Sciatic nerve (tissue), 2 donors: ENCODE measurements at regions not wholly inside any gene's neighbourhood (a gene's known extent, or its start where the extent isn't known, plus 50 kb on each side); places are given as distances from the start of the nearest gene placed in this dataset.
"Not testable (repeated sequence)": the region's sequence is repeated elsewhere in the genome, so short reads cannot be mapped to it uniquely, and the experiment has no call there.

ENCODE experiments used
- ATAC-seq: fragments of 200-7000 bp; cut with Tn5 transposase; one replicate; pipeline ENCODE4 v1.9.1; 2020; ENCODE audit warnings: mild to moderate bottlenecking, moderate library complexity
- DNase-seq: peaks from one replicate; pipeline ENCODE4 v3.0.0-alpha.2; 2020; ENCODE audit warnings: low spot score
- intact Hi-C: fragments of 100-400 bp; cut with DNase I; formaldehyde crosslinking; loops from one replicate; pipeline ENCODE4 v1.14.2; 2022
- donor health status: DM: no; HTN: no; CAD: no.
- donor health status: DM: no; HTN: no; CAD: no.

DNA sequence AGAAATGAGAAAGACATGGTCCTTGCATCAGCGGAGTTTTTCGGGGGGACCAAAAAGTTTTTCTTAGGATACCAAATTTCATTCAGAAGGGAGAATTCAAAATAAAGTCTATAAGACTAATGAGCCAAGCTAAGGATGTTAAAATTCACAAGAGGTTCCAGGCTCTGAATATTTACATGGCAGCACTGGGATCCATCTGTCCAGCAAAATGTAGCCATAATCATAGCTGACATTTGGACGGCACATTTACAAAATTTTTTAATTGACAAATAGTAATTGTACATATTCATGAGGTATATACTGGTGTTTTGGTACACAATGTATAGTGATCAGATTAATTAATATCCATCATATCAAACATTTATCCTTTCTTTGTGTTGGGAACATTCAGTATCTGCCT lies 107.9 kb downstream of the ZNF648 start:
- DNase-seq (no peak), ATAC-seq (no peak)
- intact Hi-C loops: no loop called here

DNA sequence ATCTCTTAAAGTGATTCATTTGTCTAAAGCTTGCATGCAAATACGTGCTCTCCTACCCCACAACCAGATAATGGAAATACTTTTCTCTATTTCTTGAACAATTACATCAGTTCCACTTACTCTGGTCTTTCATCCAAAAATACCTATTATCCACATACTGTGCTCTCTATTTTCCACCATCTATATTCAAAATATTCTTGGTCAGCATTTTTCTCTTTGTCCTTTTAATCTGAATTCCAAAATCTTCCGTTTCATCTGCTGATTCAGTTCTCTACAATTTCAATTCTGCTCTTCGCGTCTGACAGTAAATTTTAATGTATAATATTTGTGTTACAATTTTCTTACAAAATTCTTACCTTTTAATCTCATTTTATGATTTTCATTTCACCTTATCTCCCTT lies 110.3 kb downstream of the ZNF648 start:
- DNase-seq (no peak), ATAC-seq (no peak)
- intact Hi-C loops: no loop called here

DNA sequence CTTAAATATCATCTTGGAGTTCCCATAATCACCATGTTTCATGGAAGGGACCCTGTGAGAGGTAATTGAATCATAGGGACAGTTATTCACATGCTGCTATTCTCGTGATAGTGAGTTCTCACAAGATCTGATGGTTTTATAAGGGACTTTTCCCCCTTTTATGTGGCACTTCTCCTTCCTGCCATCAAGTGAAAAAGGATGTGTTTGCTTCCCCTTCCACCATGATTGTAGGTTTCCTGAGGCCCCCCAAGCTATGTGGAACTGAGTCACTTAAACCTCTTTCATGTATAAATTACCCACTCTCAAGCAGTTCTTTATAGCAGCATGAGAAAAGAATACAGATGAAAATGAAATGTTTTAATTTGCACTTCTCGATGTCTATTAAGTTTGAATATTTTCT lies 112.0 kb downstream of the ZNF648 start:
- intact Hi-C loops: no loop called here
- DNase-seq (no peak), ATAC-seq (no peak)

GRCh38 chr1:181948372-181948771 lies 113.1 kb downstream of the ZNF648 start:
- ATAC-seq: no peak
- no peak for DNase-seq
- intact Hi-C loops: no loop called here

- DNase-seq (no peak), ATAC-seq (no peak)
- intact Hi-C loops: no loop called here
These were observed 114.1 kb downstream of the ZNF648 start for GRCh38 chr1:181947441-181947840.

DNA sequence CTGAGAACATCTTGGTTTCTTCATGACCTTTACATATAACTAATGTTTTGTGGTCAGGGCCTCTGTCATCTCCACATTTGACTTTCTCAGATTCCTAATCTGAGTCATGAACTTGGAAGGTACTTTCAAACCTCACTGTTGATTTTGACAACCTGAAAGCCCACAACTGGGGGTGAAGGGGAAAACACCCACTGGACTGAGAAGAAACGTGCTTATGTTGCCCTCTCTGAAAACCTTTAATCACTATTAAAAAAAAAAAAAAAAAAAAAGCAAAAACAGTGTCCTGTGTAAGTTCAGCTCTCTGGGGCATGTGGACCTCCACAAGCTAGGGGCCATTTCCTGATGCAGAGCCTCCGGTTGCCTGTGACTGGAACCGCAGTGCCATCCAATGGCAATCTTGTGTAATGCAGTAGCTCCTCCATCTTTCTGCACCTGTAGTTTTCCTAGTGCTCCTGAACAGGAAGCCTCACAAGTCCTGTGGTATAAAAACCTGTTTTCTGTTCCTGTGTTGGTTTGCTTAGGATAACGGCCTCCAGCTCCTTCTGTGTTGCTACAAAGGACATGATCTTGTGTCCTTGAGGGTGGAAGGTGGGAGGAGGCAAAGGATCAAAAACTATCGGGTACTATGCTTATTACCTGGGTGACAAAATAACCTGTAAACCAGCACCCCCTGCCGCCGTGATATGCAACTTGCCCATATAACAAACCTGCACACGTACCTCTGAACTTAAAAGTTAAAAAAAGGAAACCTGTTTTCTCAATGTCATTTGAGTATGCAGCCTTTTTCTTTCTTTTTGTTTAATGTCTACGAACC lies 124.5 kb downstream of the ZNF648 start:
- ATAC-seq: peak; percentile 62
- intact Hi-C loops: no loop called here
- no peak for DNase-seq

DNA sequence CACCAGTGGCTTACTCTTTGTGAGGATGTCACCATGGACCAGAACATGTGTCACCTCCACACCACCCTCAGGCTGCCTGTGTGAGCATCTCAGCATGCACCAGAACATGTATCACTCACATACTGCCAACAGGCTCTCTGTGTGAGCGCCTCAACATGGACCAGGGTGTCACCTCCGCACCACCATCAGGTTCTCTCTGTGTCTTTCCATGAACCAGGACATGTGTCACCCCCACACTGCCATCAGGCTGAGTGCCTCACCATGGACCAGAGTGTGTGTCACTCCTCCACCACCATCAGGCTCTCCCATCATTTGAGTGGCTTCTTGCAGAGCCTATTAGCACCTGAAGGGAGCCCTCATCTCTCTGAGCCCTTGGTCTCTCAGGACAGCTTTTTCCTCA lies 125.2 kb downstream of the ZNF648 start:
- DNase-seq (no peak), ATAC-seq (no peak)
- intact Hi-C loops: no loop called here

GRCh38 chr1:181931873-181932272 lies 129.6 kb downstream of the ZNF648 start:
- no peak for ATAC-seq
- intact Hi-C loops: no loop called here
- DNase-seq: no peak

GRCh38 chr1:181930187-181930586 lies 131.3 kb downstream of the ZNF648 start:
- intact Hi-C loops: no loop called here
- DNase-seq (no peak), ATAC-seq (no peak)

- ATAC-seq: no peak
- intact Hi-C loops: no loop called here
- no peak for DNase-seq
These were observed 134.8 kb downstream of the ZNF648 start for GRCh38 chr1:181926697-181927096.

DNA sequence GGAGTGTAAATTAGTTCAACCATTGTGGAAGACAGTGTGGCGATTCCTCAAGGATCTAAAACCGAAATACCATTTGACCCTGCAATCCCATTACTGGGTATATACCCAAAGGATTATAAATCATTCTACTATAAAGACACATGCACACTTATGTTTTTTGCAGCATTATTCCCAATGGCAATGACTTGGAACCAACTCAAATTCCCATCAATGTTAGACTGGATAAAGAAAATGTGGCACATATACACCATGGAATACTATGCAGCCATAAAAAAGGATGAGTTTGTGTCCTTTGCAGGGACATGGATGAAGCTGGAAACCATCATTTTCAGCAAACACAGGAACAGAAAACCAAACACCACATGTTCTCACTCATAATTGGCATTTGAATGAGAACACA lies 137.5 kb downstream of the ZNF648 start:
- ATAC-seq, intact Hi-C loops, DNase-seq: not testable (repeated sequence)

DNA sequence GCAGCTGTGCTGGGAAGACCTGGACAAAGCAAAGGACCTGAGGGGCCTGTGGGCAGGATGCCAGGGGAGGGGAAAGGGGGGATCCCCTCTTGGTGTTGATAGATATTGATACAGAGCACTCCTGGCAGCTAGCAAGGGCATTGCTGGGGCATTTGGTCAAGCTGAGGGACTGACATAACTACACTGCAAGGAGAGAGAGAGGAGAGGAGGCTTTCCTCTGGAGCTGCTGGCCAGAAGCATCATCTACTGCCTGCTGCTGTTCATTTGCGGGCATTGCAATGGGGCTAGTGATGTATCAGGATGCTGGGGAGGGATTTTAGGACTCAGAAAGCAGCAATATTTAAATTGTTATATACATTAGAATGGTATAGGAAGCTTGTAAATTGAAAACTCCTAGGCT lies 142.0 kb downstream of the ZNF648 start:
- intact Hi-C loops: no loop called here
- no peak for DNase-seq
- no peak for ATAC-seq

DNA sequence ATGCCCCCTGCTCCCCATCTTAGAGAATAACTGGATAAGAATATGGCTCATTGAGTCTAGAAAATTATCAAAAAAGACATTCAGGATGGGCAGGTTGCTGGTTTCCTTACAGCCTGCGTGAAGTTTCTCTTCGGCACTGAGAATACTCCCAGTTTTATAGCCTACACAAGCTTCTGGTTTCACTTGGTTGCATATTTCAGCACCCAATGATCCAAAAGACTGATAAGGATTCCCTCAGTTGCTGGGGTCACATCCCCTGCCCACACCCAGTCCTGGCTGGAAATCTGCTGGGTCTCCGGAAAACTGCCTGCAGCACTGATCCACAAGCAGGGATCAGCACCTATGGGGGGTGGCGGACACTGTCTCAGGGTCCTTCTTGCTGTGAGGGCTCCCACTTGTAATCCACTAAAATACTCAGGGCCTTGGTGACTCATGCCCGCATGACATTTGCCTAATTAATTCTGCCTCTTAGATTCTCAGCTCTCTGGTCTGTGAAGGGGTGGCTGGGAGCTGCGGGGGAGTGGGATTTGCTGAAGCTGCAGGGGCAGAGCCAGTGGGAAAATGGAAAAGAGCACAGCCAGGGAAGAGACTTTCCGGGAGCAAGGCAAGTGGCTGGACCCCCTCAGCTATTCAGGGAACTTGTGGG lies 142.5 kb downstream of the ZNF648 start:
- ATAC-seq: no peak
- intact Hi-C loops: no loop called here
- DNase-seq: no peak

DNA sequence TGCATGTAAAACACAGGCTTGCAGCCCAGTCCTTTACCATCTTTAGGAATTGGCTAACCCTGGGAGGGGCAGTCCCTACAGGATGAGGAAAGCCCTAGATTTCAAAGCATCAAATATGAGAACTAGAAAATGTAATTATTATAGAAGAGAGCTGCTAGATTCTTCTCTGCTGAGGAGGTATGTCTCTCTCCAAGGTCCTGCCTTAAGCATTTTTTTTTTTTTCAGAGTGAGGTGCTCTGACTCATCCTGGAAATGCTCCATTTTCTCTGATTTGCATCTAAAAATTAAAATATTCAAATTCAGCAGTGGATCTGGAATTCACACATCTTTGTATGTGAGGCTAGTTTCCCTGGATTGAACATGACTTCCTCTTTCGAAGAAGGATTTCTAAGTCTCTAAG lies 149.8 kb downstream of the ZNF648 start:
- intact Hi-C loops: no loop called here
- ATAC-seq: no peak
- no peak for DNase-seq

GRCh38 chr1:181910905-181911304 lies 150.6 kb downstream of the ZNF648 start:
- no peak for ATAC-seq
- no peak for DNase-seq
- intact Hi-C loops: no loop called here

- ATAC-seq: no peak
- DNase-seq: no peak
- intact Hi-C loops: no loop called here
These were observed 152.5 kb downstream of the ZNF648 start for GRCh38 chr1:181909010-181909409.

GRCh38 chr1:181906631-181907030 lies 154.9 kb downstream of the ZNF648 start:
- no peak for ATAC-seq
- DNase-seq: no peak
- intact Hi-C loops: no loop called here

DNA sequence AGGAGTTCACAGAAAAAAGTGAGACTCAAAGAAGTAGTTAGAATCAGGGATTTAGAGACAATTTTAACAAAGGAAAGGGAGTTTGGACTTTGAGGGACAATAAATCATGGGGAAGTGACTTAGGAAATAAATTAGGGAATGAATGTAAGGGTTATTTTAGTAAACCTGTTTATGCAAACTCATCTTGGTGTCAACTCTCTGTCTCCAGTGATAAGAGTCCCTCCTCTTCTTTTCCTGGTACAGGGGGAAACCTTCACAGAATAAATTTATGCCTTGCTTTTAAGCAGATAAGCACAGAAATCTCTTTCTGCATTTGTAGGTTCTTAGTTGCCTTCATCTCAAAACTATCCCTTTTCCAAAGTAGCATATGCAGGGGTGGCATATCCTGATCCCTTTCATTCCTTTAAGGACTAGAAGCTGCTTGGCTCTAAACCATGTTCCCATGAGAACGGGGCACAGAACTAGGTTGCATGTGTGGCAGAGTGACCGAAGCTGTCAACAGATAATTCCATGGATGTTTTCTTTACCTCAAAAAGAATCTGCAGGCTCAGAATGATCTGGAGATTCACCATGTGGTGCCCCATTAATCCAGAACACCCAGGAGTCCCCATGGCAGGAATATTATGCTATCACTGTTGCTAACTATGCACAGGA lies 155.4 kb downstream of the ZNF648 start:
- no peak for DNase-seq
- ATAC-seq: no peak
- intact Hi-C loops: no loop called here

DNA sequence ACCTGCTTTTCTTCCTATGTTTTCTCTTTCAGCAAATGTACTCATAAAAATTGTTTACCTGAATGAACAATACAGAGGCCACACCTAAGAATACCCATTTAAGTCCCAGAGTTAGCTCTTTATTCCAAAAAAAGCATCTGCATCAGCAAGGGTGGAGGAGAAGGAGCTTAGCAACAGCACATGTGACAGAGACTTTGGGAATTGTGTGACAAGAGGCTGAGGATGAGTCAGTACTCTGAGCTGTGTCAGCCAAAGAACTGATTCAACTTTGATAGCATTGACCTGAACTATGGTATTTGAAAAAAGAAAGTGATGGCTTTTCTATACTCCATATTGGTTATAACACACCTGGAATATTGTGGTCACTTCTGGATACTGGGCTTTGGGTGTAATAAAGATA lies 162.7 kb downstream of the ZNF648 start:
- intact Hi-C loops: no loop called here
- ATAC-seq: no peak

GRCh38 chr1:181896824-181897223 lies 164.7 kb downstream of the ZNF648 start:
- DNase-seq (no peak), ATAC-seq (no peak)
- intact Hi-C loops: no loop called here

More for the DNA sequence above, 162.7 kb downstream of the ZNF648 start:
- no peak for DNase-seq
